GM12872 (cell line): ENCODE measurements at regions not wholly inside any gene's neighbourhood (a gene's known extent, or its start where the extent isn't known, plus 50 kb on each side); places are given as distances from the start of the nearest gene placed in this dataset.

Experiments used
- CTCF ChIP-seq: IDR thresholded peaks from 3 replicates; pipeline ENCODE4 v1.5.1; 2011; ENCODE audit warnings: low read depth, mild to moderate bottlenecking, low read length, moderate library complexity; ENCODE audit not compliant: insufficient read depth

GRCh38 chr10:106520698-106521097 lies 643.8 kb downstream of the SORCS1 start:
- no peak for TF ChIP-seq CTCF

GRCh38 chr10:106519376-106520030 lies 645.0 kb downstream of the SORCS1 start:
- TF ChIP-seq CTCF = no peak

- no peak for TF ChIP-seq CTCF
Observed at GRCh38 chr10:106515206-106515790, 649.2 kb downstream of the SORCS1 start.

- TF ChIP-seq CTCF = no peak
Observed at GRCh38 chr10:106513352-106513771, 651.1 kb downstream of the SORCS1 start.

- no peak for TF ChIP-seq CTCF
Observed at GRCh38 chr10:106511917-106512316, 652.6 kb downstream of the SORCS1 start.

- TF ChIP-seq CTCF = no peak
Observed at GRCh38 chr10:106508950-106509349, 655.6 kb downstream of the SORCS1 start.

GRCh38 chr10:106506526-106507283 lies 657.8 kb downstream of the SORCS1 start:
- TF ChIP-seq CTCF = no peak
